ENCODE measurements at regions not wholly inside any gene's neighbourhood (a gene's known extent, or its start where the extent isn't known, plus 50 kb on each side); places are given as distances from the start of the nearest gene placed in this dataset.

DNA sequence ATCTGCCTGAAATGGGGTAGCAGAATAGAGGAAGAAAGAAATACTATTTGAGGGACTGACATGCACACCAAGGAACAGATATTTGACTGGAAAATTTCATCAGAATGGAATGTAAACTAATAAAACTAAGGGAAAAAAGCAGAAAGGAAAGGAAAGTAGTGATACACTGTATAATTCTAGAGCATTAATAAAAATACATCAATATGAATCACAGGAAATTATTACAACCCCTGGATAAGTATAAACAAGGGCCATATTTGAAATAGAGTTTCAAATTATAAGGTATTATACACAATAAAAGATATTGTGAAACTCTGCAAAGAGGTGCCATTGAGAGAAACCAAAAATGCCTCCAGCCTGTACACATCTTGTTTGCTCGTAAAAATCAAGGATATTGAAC, 149.6 kb downstream of the ICOS start:
- Histone ChIP-seq H3K4me1 (no peaks in the 10 kb centered on the region), H3K4me3 (no peak overlapping the region), H3K27me3 (no peaks in the 10 kb centered on the region), H3K9me3 (no peaks in the 10 kb centered on the region), H3K36me3 (no peaks in the 10 kb centered on the region), H3K27ac (replicated peaks in 1 of 4) (no peak overlapping the region)
- DNase-seq (ENCODE audit: extremely low spot score) = no peak
- 72% methylated on average over 1 of the region's 1 CpG for WGBS
- intact Hi-C loops (cut with DNase I) = no loop called here
- no peak for TF ChIP-seq POLR2AphosphoS5 (IDR thresholded peaks at IDR 0.05)
- no peak for TF ChIP-seq POLR2A (IDR thresholded peaks at IDR 0.05; ENCODE audit: low read depth)
- no peak for TF ChIP-seq EP300 (IDR thresholded peaks at IDR 0.05)
- TF ChIP-seq, protein P1, sequence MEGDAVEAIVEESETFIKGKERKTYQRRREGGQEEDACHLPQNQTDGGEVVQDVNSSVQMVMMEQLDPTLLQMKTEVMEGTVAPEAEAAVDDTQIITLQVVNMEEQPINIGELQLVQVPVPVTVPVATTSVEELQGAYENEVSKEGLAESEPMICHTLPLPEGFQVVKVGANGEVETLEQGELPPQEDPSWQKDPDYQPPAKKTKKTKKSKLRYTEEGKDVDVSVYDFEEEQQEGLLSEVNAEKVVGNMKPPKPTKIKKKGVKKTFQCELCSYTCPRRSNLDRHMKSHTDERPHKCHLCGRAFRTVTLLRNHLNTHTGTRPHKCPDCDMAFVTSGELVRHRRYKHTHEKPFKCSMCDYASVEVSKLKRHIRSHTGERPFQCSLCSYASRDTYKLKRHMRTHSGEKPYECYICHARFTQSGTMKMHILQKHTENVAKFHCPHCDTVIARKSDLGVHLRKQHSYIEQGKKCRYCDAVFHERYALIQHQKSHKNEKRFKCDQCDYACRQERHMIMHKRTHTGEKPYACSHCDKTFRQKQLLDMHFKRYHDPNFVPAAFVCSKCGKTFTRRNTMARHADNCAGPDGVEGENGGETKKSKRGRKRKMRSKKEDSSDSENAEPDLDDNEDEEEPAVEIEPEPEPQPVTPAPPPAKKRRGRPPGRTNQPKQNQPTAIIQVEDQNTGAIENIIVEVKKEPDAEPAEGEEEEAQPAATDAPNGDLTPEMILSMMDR (IDR thresholded peaks at IDR 0.05) = no peak

DNA sequence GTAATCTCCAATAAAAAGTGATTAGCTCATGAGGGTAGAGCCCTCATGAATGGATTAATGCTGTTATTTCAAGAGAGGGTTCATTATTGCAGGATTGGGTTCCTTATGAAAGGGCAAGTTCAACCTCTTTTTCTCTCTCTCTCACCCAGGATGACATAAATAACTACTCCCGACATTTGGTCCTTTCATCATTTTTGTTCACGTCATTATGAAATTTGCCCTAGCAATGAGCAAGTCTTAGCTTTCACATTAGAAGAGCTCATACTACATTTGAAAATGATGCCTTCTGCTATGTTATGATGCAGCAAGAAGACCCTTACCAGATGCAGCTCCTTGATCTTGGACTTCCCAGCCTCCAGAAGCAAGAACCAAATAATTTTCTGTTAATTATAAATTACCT, 152.5 kb downstream of the ICOS start:
- no peak overlapping the region for H3K4me3 ChIP-seq
- no peaks in the 10 kb centered on the region for H3K36me3 ChIP-seq
- DNase-seq (ENCODE audit: extremely low spot score) = no peak
- no peaks in the 10 kb centered on the region for H3K4me1 ChIP-seq
- intact Hi-C loops (cut with DNase I) = no loop called here
- no peaks in the 10 kb centered on the region for H3K27me3 ChIP-seq
- 98% methylated on average over 2 of the region's 2 CpGs for WGBS
- no peak overlapping the region for H3K27ac ChIP-seq (replicated peaks in 1 of 4)
- TF ChIP-seq, protein P1 (IDR thresholded peaks at IDR 0.05) = no peak
- TF ChIP-seq EP300 (IDR thresholded peaks at IDR 0.05) (no peak), POLR2AphosphoS5 (IDR thresholded peaks at IDR 0.05) (no peak), POLR2A (IDR thresholded peaks at IDR 0.05; ENCODE audit: low read depth) (no peak)
- peaks cover 0 to 9% (median 2%) of the 10 kb centered on the region in 4 donors for H3K9me3 ChIP-seq

DNA sequence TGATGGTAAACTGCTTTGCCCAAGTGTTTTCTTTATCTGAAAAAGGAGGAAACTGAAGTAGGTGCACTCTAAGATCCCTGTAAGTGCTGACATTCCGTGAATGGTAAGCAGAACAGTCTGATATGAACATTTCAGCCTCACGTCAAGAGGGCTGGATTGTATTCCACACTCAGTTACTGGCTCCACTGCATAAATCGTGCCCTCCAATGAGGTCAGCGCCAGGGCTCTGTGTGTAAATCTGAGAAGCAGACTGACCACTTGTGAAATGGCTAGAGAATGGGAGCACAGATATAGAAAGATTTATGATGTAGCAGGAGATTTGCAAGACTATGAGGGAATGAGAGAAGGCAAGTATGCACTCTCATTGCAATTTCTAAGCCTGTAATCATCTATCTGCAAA, 153.0 kb downstream of the ICOS start:
- no peak overlapping the region for H3K27ac ChIP-seq (replicated peaks in 1 of 4)
- WGBS = 81% methylated on average over 4 of the region's 4 CpGs
- intact Hi-C loops (cut with DNase I) = no loop called here

DNA sequence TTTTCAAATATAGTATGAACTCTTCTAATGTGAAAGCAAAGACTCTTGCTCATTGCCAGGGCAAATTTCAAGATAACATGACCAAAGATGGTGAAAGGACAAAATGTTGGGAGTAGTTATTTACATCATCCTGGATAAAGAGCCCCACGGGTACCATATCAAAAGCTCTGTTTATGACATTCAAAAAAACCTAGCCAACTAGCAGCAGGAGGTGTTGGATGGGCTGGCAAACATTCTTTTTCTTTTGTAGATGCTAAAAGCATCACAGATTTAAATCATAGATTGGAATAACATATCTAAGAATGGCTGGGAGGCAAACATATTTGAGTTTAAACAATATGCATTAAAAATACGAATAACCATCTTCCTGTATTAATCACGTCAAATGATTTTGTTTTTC, 153.5 kb downstream of the ICOS start:
- 34% methylated on average over 3 of the region's 3 CpGs for WGBS
- no peaks in the 10 kb centered on the region for H3K36me3 ChIP-seq
- no peak overlapping the region for H3K27ac ChIP-seq (replicated peaks in 1 of 4)
- intact Hi-C loops (cut with DNase I) = no loop called here
- no peak for DNase-seq (ENCODE audit: extremely low spot score)
- TF ChIP-seq, protein P1 (IDR thresholded peaks at IDR 0.05) = no peak
- TF ChIP-seq POLR2A (IDR thresholded peaks at IDR 0.05; ENCODE audit: low read depth) = no peak
- TF ChIP-seq EP300 (IDR thresholded peaks at IDR 0.05) = no peak
- no peak for TF ChIP-seq POLR2AphosphoS5 (IDR thresholded peaks at IDR 0.05)
- H3K4me3 ChIP-seq = no peak overlapping the region
- no peaks in the 10 kb centered on the region for H3K27me3 ChIP-seq
- no peaks in the 10 kb centered on the region for H3K4me1 ChIP-seq
- H3K9me3 ChIP-seq = peaks cover 0 to 9% (median 2%) of the 10 kb centered on the region in 4 donors

More for the DNA sequence above, 153.0 kb downstream of the ICOS start:
- no peak for DNase-seq (ENCODE audit: extremely low spot score)
- Histone ChIP-seq H3K9me3 (peaks cover 0 to 9% (median 2%) of the 10 kb centered on the region in 4 donors), H3K27me3 (no peaks in the 10 kb centered on the region), H3K4me1 (no peaks in the 10 kb centered on the region), H3K4me3 (no peak overlapping the region), H3K36me3 (no peaks in the 10 kb centered on the region)
- no peak for TF ChIP-seq POLR2A (IDR thresholded peaks at IDR 0.05; ENCODE audit: low read depth)
- TF ChIP-seq POLR2AphosphoS5 (IDR thresholded peaks at IDR 0.05) = no peak
- TF ChIP-seq, protein P1 (IDR thresholded peaks at IDR 0.05) = no peak
- no peak for TF ChIP-seq EP300 (IDR thresholded peaks at IDR 0.05)

DNA sequence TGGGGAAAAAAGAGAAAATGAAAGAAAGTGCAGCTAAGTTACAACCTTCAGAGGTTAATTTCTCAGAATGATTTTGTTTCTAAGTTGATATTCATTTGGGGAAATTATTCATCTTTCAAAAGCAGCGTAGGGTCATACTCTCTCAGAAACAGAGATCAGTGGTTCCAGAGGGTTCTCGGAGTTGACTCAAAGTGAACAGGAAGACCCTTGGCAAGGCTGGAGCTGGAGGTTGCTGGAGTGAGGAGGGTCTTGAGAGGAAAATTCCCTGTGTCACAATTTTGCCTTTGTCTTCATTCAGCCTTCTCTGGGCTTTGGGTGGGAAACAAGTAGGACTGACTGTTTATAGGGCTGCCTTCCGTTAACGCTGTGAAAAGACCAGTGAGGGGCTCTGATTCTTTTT, 168.2 kb downstream of the ICOS start:
- intact Hi-C loops (cut with DNase I) = loop anchor here (5.0 to 10.0 kb wide), 2 partner anchors 72 to 1570 kb away; no protein-coding TSS in a partner anchor
- WGBS = 86% methylated on average over 4 of the region's 4 CpGs
- no peak for DNase-seq (ENCODE audit: extremely low spot score)
- no peaks in the 10 kb centered on the region for H3K9me3 ChIP-seq
- peaks cover 3 to 18% (median 14%) of the 10 kb centered on the region in 4 donors for H3K4me1 ChIP-seq
- no peak overlapping the region for H3K4me3 ChIP-seq
- TF ChIP-seq, protein P1 (IDR thresholded peaks at IDR 0.05) = no peak
- no peaks in the 10 kb centered on the region for H3K36me3 ChIP-seq
- H3K27ac ChIP-seq (replicated peaks in 1 of 4) = no peak overlapping the region
- no peaks in the 10 kb centered on the region for H3K27me3 ChIP-seq

Measured in esophagus muscularis mucosa (tissue), 4 donors.